ENCODE measurements at regions not wholly inside any gene's neighbourhood (a gene's known extent, or its start where the extent isn't known, plus 50 kb on each side); places are given as distances from the start of the nearest gene placed in this dataset.

DNA sequence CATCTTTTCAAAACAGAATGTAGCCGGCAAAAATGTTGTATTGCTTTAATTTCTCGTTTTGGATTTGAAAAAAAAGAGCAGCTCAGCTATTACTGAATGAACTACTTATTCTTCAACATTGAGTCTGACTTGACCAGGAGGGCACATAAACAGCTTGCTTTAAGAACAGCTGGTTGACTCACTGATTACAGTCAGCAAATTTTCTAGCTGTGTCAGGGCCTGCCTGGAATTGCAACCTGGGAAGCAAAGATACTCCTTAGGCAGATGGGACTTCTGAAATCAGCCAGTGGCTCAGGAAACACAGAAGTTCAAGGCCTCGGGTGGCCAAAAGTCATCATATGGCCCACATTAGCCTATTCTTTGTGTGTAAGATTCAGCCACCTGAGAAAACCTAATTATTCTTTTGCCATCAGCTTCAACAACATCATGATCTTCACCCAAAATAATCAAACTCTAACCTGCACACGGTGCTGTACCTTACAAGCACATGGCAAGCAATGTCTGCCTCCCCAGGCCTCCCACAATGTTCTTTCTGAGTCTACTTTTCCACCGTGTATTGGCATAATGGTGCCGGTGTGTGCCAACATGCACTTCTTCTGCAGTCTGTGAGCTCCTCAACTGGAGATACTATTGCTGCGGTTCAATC is 307.2 kb downstream of the HHIPL2 start:
- 87% methylated on average over 7 of the region's 7 CpGs for WGBS (ENCODE audit: insufficient coverage)
- DNase-seq (ENCODE audit: low read depth in 4 of 6, low spot score in 6 of 6): peak in 1 of 6 donors; percentile 18
- H3K36me3 ChIP-seq (ENCODE audit: control insufficient read depth, insufficient read depth, low read length): no peaks in the 10 kb centered on the region
- no peak overlapping the region for H3K4me3 ChIP-seq (ENCODE audit: low read depth, low read length)
- no peaks in the 10 kb centered on the region for H3K4me1 ChIP-seq (ENCODE audit: control insufficient read depth, insufficient read depth, low read length)
- no peaks in the 10 kb centered on the region for H3K27me3 ChIP-seq (ENCODE audit: control insufficient read depth, insufficient read depth, low read length)
- no peak overlapping the region for H3K27ac ChIP-seq (ENCODE audit: low read depth, low read length)
- H3K9me3 ChIP-seq (ENCODE audit: control insufficient read depth, insufficient read depth, low read length): peaks cover 2% of the 10 kb centered on the region

DNA sequence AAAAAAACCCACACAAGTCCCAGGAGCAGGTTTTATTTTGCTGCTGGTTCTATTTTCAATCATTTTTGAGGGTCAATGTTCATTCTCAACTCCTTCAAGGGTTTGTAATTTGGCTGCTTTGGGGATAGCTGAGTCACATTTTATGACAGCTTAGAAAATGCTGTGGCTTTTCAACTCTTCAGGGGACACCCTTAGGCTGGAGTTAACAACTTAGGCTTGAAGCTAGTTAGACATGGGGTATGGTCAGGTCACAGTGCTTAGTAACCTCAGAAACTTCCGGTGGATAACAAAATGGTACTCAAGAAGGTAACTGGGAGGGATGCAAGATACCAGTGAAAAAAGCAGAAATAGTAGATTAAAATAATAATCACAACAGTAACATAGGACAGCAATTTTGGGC is 308.8 kb downstream of the HHIPL2 start:
- Histone ChIP-seq H3K36me3 (ENCODE audit: control insufficient read depth, insufficient read depth, low read length) (no peaks in the 10 kb centered on the region), H3K9me3 (ENCODE audit: control insufficient read depth, insufficient read depth, low read length) (peaks cover 2% of the 10 kb centered on the region), H3K4me3 (ENCODE audit: low read depth, low read length) (no peak overlapping the region), H3K4me1 (ENCODE audit: control insufficient read depth, insufficient read depth, low read length) (no peaks in the 10 kb centered on the region), H3K27ac (ENCODE audit: low read depth, low read length) (no peak overlapping the region), H3K27me3 (ENCODE audit: control insufficient read depth, insufficient read depth, low read length) (no peaks in the 10 kb centered on the region)
- WGBS (ENCODE audit: insufficient coverage): no CpG with 5 or more reads among the region's 1 CpG
- no peak for DNase-seq (ENCODE audit: low read depth in 4 of 6, low spot score in 6 of 6)

DNA sequence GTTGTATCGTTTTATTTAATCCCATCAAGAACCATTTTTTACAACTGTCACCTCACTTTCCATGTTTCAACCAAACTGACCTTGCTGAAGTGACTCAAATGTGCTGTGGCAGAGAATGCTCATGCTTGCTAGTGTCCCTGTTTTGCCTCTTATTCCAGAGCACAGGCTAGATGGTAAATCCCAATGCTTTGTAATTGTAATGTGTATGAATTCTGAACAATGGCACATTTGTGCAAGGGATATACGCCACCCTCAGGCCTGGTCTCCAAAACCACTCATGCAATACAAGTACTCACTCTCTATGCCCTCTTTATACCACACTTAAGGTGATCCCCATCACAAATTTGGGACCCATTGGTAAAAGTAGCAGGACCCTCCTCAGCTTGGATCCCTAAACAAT is 313.6 kb downstream of the HHIPL2 start:
- no peak for DNase-seq (ENCODE audit: low read depth in 4 of 6, low spot score in 6 of 6)
- no peaks in the 10 kb centered on the region for H3K4me1 ChIP-seq (ENCODE audit: control insufficient read depth, insufficient read depth, low read length)
- no peak overlapping the region for H3K4me3 ChIP-seq (ENCODE audit: low read depth, low read length)
- H3K27me3 ChIP-seq (ENCODE audit: control insufficient read depth, insufficient read depth, low read length): no peaks in the 10 kb centered on the region
- no peak overlapping the region for H3K27ac ChIP-seq (ENCODE audit: low read depth, low read length)
- H3K36me3 ChIP-seq (ENCODE audit: control insufficient read depth, insufficient read depth, low read length): no peaks in the 10 kb centered on the region
- no peaks in the 10 kb centered on the region for H3K9me3 ChIP-seq (ENCODE audit: control insufficient read depth, insufficient read depth, low read length)
- WGBS (ENCODE audit: insufficient coverage): no CpG with 5 or more reads among the region's 2 CpGs

DNA sequence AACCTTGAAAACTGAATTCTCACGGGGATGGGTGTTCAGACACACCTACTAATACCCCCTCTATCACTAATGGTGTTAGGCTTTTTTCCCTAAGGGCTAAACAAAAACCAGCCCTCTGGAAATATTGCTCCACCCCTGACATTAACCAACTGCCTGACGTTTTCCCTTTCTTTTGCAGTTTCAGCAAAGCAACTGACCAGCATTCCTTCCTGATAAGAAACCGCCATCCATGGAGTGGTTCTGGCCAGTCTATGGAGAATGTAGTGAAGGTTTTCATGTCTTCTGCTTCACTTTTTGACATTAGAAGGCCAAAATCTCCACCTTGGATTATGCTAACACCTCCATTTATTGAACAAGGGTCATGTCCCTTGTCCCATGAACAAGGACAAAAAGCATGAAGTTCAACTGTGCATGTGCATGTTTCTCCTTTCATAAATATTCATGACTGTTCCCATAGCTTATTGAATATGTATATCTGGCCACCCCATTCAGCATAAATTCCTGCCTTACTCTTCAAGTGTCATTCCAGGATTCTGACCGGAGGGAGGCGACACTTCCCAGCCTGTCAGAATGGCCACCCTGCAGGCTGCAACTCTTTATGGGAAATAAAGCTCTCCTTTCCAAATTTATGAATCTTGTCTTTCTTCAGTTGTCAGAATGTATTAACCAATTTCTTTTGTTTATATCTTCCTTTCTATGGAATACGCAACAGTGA is 314.3 kb downstream of the HHIPL2 start:
- Histone ChIP-seq H3K9me3 (ENCODE audit: control insufficient read depth, insufficient read depth, low read length) (no peaks in the 10 kb centered on the region), H3K27ac (ENCODE audit: low read depth, low read length) (no peak overlapping the region), H3K36me3 (ENCODE audit: control insufficient read depth, insufficient read depth, low read length) (no peaks in the 10 kb centered on the region), H3K4me1 (ENCODE audit: control insufficient read depth, insufficient read depth, low read length) (no peaks in the 10 kb centered on the region), H3K27me3 (ENCODE audit: control insufficient read depth, insufficient read depth, low read length) (no peaks in the 10 kb centered on the region), H3K4me3 (ENCODE audit: low read depth, low read length) (no peak overlapping the region)
- WGBS (ENCODE audit: insufficient coverage): 52% methylated on average over 3 of the region's 6 CpGs
- DNase-seq (ENCODE audit: low read depth in 4 of 6, low spot score in 6 of 6): no peak

DNA sequence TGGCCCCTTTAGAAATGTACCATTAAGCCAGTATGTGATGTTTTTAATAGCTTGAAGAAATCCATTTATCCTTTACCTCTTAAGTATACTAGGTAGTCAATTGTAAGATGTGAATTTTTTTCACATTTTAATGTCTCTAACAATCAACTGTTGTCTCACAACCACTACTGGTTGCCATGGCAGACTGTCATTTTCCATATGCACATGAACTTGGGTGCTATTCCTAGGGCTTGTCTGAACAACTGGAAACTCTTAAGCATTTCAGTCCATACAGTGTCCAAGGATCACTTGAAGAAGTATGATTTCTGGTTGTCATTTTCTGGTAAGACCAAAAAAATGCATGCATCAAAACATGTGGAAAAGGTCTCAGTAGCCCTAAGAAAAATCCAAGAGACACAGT is 315.1 kb downstream of the HHIPL2 start:
- Histone ChIP-seq H3K4me1 (ENCODE audit: control insufficient read depth, insufficient read depth, low read length) (no peaks in the 10 kb centered on the region), H3K36me3 (ENCODE audit: control insufficient read depth, insufficient read depth, low read length) (no peaks in the 10 kb centered on the region), H3K27me3 (ENCODE audit: control insufficient read depth, insufficient read depth, low read length) (no peaks in the 10 kb centered on the region), H3K9me3 (ENCODE audit: control insufficient read depth, insufficient read depth, low read length) (no peaks in the 10 kb centered on the region), H3K27ac (ENCODE audit: low read depth, low read length) (no peak overlapping the region), H3K4me3 (ENCODE audit: low read depth, low read length) (no peak overlapping the region)
- DNase-seq (ENCODE audit: low read depth in 4 of 6, low spot score in 6 of 6): no peak

DNA sequence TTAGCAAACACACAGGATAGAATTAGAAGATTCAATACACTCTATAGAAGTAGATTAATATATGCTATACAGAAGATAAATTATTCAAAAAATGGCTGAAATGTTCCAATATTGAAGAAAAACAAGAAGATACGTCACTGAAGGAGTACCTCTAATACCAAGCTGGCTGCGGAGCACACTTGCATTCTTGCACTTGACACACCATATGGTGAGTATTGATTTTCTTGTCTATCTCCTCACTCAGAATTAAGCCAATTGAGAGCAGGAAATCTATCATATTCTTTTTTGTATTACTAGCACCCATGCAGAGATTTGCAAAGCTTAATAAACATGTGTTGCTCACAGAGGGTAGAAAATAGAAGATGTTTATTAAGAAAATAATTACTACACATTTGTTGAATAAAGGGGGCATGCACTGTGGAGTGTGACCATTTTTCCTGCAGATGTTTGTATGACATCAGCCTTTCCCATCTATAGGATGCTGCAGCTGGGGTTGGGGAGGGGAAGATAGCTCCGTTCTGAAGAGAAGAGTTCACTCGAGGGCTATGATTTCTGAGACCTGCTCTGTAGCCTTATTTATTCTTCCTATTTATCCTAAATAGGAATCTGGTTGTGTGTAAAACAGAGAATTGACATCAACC is 318.1 kb downstream of the HHIPL2 start:
- DNase-seq (ENCODE audit: low read depth in 4 of 6, low spot score in 6 of 6): peak in 1 of 6 donors; percentile 19
- Histone ChIP-seq H3K4me1 (ENCODE audit: control insufficient read depth, insufficient read depth, low read length) (no peaks in the 10 kb centered on the region), H3K4me3 (ENCODE audit: low read depth, low read length) (no peak overlapping the region), H3K36me3 (ENCODE audit: control insufficient read depth, insufficient read depth, low read length) (no peaks in the 10 kb centered on the region), H3K9me3 (ENCODE audit: control insufficient read depth, insufficient read depth, low read length) (no peaks in the 10 kb centered on the region), H3K27me3 (ENCODE audit: control insufficient read depth, insufficient read depth, low read length) (no peaks in the 10 kb centered on the region), H3K27ac (ENCODE audit: low read depth, low read length) (no peak overlapping the region)
- no CpG with 5 or more reads among the region's 4 CpGs for WGBS (ENCODE audit: insufficient coverage)

DNA sequence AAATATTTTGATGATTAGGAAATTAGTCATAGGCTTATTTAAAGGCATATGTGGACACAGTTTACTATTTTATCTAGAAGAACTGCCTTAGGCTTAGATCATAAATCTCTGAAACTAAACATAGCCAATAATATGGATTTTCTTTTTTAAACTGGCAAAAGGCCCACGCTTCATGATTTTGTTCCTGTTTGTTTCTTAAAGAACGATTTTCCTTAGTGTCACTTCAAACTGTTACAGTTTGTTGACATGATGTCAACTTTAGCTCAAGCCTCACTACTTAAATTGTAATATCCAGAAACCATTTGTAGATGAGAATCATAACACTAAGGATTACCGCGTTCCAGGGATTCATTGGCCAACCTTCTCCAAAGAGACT is 322.6 kb downstream of the HHIPL2 start:
- Histone ChIP-seq H3K9me3 (ENCODE audit: control insufficient read depth, insufficient read depth, low read length) (no peaks in the 10 kb centered on the region), H3K4me1 (ENCODE audit: control insufficient read depth, insufficient read depth, low read length) (no peaks in the 10 kb centered on the region), H3K36me3 (ENCODE audit: control insufficient read depth, insufficient read depth, low read length) (no peaks in the 10 kb centered on the region), H3K4me3 (ENCODE audit: low read depth, low read length) (no peak overlapping the region), H3K27me3 (ENCODE audit: control insufficient read depth, insufficient read depth, low read length) (no peaks in the 10 kb centered on the region), H3K27ac (ENCODE audit: low read depth, low read length) (no peak overlapping the region)
- no CpG with 5 or more reads among the region's 4 CpGs for WGBS (ENCODE audit: insufficient coverage)
- no peak for DNase-seq (ENCODE audit: low read depth in 4 of 6, low spot score in 6 of 6)

DNA sequence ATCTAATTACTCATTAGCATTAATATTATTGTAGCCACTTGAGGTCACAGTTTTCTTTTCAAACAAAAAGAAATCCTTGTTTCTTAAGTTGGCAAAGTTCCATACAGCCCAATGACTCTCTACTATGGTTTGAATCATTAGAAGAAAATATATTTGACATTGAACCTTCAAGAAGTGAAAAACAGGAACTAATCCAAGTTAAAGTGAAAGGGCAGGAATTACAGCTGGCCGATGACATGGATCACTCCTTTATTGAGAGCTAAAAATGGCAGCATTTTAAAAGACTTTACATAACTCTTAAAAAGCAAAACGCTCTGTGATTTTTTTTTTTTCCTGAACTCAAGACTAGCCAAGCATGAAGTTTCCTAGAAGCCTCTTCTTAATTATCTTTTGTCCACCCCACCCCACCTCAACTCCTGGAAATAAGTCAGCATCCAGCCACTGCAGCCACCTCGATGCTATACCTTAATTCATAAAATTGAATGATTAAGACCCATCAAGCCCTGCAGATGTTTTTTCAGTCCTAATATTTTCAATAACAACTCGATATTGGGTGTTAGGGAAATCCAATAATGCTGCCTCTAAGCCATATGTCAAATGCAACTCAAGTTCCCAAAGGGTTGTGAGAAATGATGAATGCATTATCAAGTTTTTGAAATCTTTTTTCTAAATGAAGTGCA is 323.1 kb downstream of the HHIPL2 start:
- no peaks in the 10 kb centered on the region for H3K27me3 ChIP-seq (ENCODE audit: control insufficient read depth, insufficient read depth, low read length)
- H3K4me3 ChIP-seq (ENCODE audit: low read depth, low read length): no peak overlapping the region
- no peaks in the 10 kb centered on the region for H3K9me3 ChIP-seq (ENCODE audit: control insufficient read depth, insufficient read depth, low read length)
- H3K36me3 ChIP-seq (ENCODE audit: control insufficient read depth, insufficient read depth, low read length): no peaks in the 10 kb centered on the region
- no peaks in the 10 kb centered on the region for H3K4me1 ChIP-seq (ENCODE audit: control insufficient read depth, insufficient read depth, low read length)
- no peak for DNase-seq (ENCODE audit: low read depth in 4 of 6, low spot score in 6 of 6)
- WGBS (ENCODE audit: insufficient coverage): 71% methylated on average over 1 of the region's 4 CpGs
- no peak overlapping the region for H3K27ac ChIP-seq (ENCODE audit: low read depth, low read length)

DNA sequence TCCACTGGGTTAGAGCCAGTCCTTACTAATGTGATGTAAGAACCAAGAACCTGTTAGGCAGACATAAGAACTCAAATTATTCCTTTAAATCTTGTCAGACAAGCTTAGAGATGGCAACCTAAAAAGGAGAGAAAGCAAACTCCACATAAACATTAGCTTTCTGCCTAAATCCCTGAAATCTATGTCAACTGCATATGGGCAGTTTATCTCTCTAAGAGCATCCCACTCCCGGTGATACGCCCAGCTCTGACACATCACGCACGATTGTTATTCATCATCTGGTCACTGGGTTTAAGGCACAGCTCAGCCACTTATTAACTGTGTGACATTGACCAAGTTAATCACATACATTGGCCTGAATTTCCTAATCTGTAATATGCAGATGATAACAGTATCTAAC is 323.7 kb downstream of the HHIPL2 start:
- no peak for DNase-seq (ENCODE audit: low read depth in 4 of 6, low spot score in 6 of 6)
- H3K9me3 ChIP-seq (ENCODE audit: control insufficient read depth, insufficient read depth, low read length): no peaks in the 10 kb centered on the region
- H3K27ac ChIP-seq (ENCODE audit: low read depth, low read length): no peak overlapping the region
- no peaks in the 10 kb centered on the region for H3K36me3 ChIP-seq (ENCODE audit: control insufficient read depth, insufficient read depth, low read length)
- no peaks in the 10 kb centered on the region for H3K27me3 ChIP-seq (ENCODE audit: control insufficient read depth, insufficient read depth, low read length)
- no peak overlapping the region for H3K4me3 ChIP-seq (ENCODE audit: low read depth, low read length)
- WGBS (ENCODE audit: insufficient coverage): 80% methylated on average over 1 of the region's 4 CpGs
- no peaks in the 10 kb centered on the region for H3K4me1 ChIP-seq (ENCODE audit: control insufficient read depth, insufficient read depth, low read length)

Measured in spinal cord (tissue), 9 donors.